DND-41 (cell line): ENCODE measurements at regions not wholly inside any gene's neighbourhood (a gene's known extent, or its start where the extent isn't known, plus 50 kb on each side); places are given as distances from the start of the nearest gene placed in this dataset.

Experiments
- ATAC-seq: fragments of 200-7000 bp; cut with Tn5 transposase; 3 replicates; pipeline ENCODE4 v1.9.1; 2021; ENCODE audit warnings: low read depth; ENCODE audit not compliant: insufficient read depth
- DNase-seq: peaks from one replicate; pipeline ENCODE4 v3.0.0-alpha.2; 2020
- H2AFZ ChIP-seq: 2 replicates; pipeline ENCODE4 v1.6.0; 2012; ENCODE audit warnings: low read depth, low read length
- H3K27ac ChIP-seq: 2 replicates; pipeline ENCODE4 v1.5.1; 2012; ENCODE audit warnings: low read length, inconsistent platforms
- H3K27me3 ChIP-seq: fragments of 200-600 bp; sonication (generic); 2 replicates; pipeline ENCODE4 v1.6.0; 2012; ENCODE audit warnings: low read length, mild to moderate bottlenecking, inconsistent platforms; ENCODE audit not compliant: insufficient read depth, poor library complexity
- H3K36me3 ChIP-seq: 2 replicates; pipeline ENCODE4 v1.5.1; 2012; ENCODE audit warnings: low read length, inconsistent platforms; ENCODE audit not compliant: insufficient read depth
- H3K4me1 ChIP-seq: 2 replicates; pipeline ENCODE4 v1.5.1; 2012; ENCODE audit warnings: mild to moderate bottlenecking, low read length; ENCODE audit not compliant: insufficient read depth
- H3K4me2 ChIP-seq: 2 replicates; pipeline ENCODE4 v1.6.0; 2012; ENCODE audit warnings: mild to moderate bottlenecking, moderate library complexity, low read length, inconsistent platforms; ENCODE audit not compliant: insufficient read depth
- H3K4me3 ChIP-seq, 2 experiments: fragments of 200-600 bp in 1 of 2; shearing (Covaris generic) in 1 of 2; 2 replicates each; pipeline ENCODE4 v1.5.1; 2012 to 2016; ENCODE audit warnings: inconsistent platforms in 2 of 2, low read length in 2 of 2, mild to moderate bottlenecking in 2 of 2, low read depth in 1 of 2, moderate library complexity in 1 of 2
- H3K79me2 ChIP-seq: 2 replicates; pipeline ENCODE4 v1.6.0; 2012; ENCODE audit warnings: low read length, inconsistent platforms; ENCODE audit not compliant: insufficient read depth
- H3K9ac ChIP-seq: 2 replicates; pipeline ENCODE4 v1.6.0; 2012; ENCODE audit warnings: low read depth, mild to moderate bottlenecking, inconsistent platforms, low read length, moderate library complexity
- H3K9me3 ChIP-seq: 2 replicates; pipeline ENCODE4 v1.5.1; 2012; ENCODE audit warnings: low read length, moderate library complexity, mild to moderate bottlenecking, inconsistent platforms; ENCODE audit not compliant: insufficient read depth, severe bottlenecking
- H4K20me1 ChIP-seq: 2 replicates; pipeline ENCODE4 v1.6.0; 2012; ENCODE audit warnings: low read length; ENCODE audit not compliant: insufficient read depth
- CTCF ChIP-seq: IDR thresholded peaks from 2 replicates; pipeline ENCODE4 v1.5.1; 2012; ENCODE audit warnings: borderline replicate concordance, low read length, moderate library complexity, mild to moderate bottlenecking; ENCODE audit not compliant: poor library complexity, severe bottlenecking; ENCODE audit errors: extremely low read depth
- EZH2 ChIP-seq: IDR thresholded peaks from 3 replicates; pipeline ENCODE4 v1.6.1; 2012; ENCODE audit warnings: borderline replicate concordance, low read depth, mild to moderate bottlenecking, moderate library complexity, low read length, inconsistent platforms; ENCODE audit not compliant: severe bottlenecking

- Histone ChIP-seq H3K4me1 (peaks cover 17% of the 10 kb centered on the region), H3K27me3 (no peaks in the 10 kb centered on the region), H3K4me2 (peak overlapping the region; percentile 14; the same call in 1 of the 2 replicates), H3K36me3 (no peaks in the 10 kb centered on the region), H3K4me3 (no peak overlapping the region), H3K9ac (no peak overlapping the region), H3K79me2 (no peaks in the 10 kb centered on the region), H3K9me3 (no peaks in the 10 kb centered on the region), H2AFZ (no peak overlapping the region), H3K27ac (no peak overlapping the region), H4K20me1 (no peaks in the 10 kb centered on the region)
- DNase-seq (peak; percentile 53), ATAC-seq (peak; percentile 99)
- TF ChIP-seq EZH2 (no peak), CTCF (no peak)
Observed at GRCh38 chr4:33715841-33716395, 2528.4 kb downstream of the ARAP2 start.

GRCh38 chr4:33722254-33722653 is 2522.1 kb downstream of the ARAP2 start:
- Histone ChIP-seq H3K27ac (no peak overlapping the region), H3K4me2 (no peak overlapping the region), H3K36me3 (no peaks in the 10 kb centered on the region), H3K9ac (no peak overlapping the region), H3K79me2 (no peaks in the 10 kb centered on the region), H3K9me3 (no peaks in the 10 kb centered on the region), H2AFZ (no peak overlapping the region), H3K4me3 (no peak overlapping the region), H3K4me1 (no peaks in the 10 kb centered on the region), H4K20me1 (no peaks in the 10 kb centered on the region), H3K27me3 (no peaks in the 10 kb centered on the region)
- TF ChIP-seq CTCF: no peak
- no peak for TF ChIP-seq EZH2
- ATAC-seq (no peak), DNase-seq (no peak)

- H3K36me3 ChIP-seq: no peaks in the 10 kb centered on the region
- no peak overlapping the region for H3K4me3 ChIP-seq
- no peak overlapping the region for H2AFZ ChIP-seq
- H3K4me2 ChIP-seq: no peak overlapping the region
- no peaks in the 10 kb centered on the region for H3K27me3 ChIP-seq
- H3K4me1 ChIP-seq: no peaks in the 10 kb centered on the region
- no peak overlapping the region for H3K27ac ChIP-seq
- no peaks in the 10 kb centered on the region for H3K9me3 ChIP-seq
- H4K20me1 ChIP-seq: no peaks in the 10 kb centered on the region
- ATAC-seq (no peak), DNase-seq (no peak)
- no peak overlapping the region for H3K9ac ChIP-seq
- H3K79me2 ChIP-seq: no peaks in the 10 kb centered on the region
- no peak for TF ChIP-seq CTCF
- no peak for TF ChIP-seq EZH2
Observed at GRCh38 chr4:33722800-33723516, 2521.4 kb downstream of the ARAP2 start.
